Erythroblast (primary cell): ENCODE measurements at regions not wholly inside any gene's neighbourhood (a gene's known extent, or its start where the extent isn't known, plus 50 kb on each side); places are given as distances from the start of the nearest gene placed in this dataset.

Source experiments
- GATA1 ChIP-seq: IDR thresholded peaks from 2 replicates; pipeline ENCODE4 v1.6.1; 2011; ENCODE audit warnings: low read depth, mild to moderate bottlenecking, control low read depth, low read length, moderate library complexity
- POLR2A ChIP-seq: IDR thresholded peaks from 2 replicates; pipeline ENCODE4 v1.6.1; 2011; ENCODE audit warnings: mild to moderate bottlenecking, low read length

- TF ChIP-seq POLR2A (no peak), GATA1 (no peak)
Measured at GRCh38 chr4:144579411-144580030, 66.4 kb upstream of the HHIP start.
